Epithelial cell of proximal tubule (primary cell): ENCODE measurements at regions not wholly inside any gene's neighbourhood (a gene's known extent, or its start where the extent isn't known, plus 50 kb on each side); places are given as distances from the start of the nearest gene placed in this dataset.

ENCODE experiments used
- DNase-seq: peaks from one replicate; pipeline ENCODE4 v3.0.0-alpha.2; 2011; ENCODE audit warnings: low read depth
- H3K4me3 ChIP-seq: 2 replicates; pipeline ENCODE4 v1.5.1; 2011; ENCODE audit warnings: low read depth, mild to moderate bottlenecking, low read length
- TF ChIP-seq, protein P1 (sequence below): conservative IDR thresholded peaks from 2 replicates; pipeline ENCODE4 v1.5.1; 2012; ENCODE audit warnings: low read depth, mild to moderate bottlenecking, low read length

- H3K4me3 ChIP-seq, result no peak overlapping the region
- TF ChIP-seq, protein P1, sequence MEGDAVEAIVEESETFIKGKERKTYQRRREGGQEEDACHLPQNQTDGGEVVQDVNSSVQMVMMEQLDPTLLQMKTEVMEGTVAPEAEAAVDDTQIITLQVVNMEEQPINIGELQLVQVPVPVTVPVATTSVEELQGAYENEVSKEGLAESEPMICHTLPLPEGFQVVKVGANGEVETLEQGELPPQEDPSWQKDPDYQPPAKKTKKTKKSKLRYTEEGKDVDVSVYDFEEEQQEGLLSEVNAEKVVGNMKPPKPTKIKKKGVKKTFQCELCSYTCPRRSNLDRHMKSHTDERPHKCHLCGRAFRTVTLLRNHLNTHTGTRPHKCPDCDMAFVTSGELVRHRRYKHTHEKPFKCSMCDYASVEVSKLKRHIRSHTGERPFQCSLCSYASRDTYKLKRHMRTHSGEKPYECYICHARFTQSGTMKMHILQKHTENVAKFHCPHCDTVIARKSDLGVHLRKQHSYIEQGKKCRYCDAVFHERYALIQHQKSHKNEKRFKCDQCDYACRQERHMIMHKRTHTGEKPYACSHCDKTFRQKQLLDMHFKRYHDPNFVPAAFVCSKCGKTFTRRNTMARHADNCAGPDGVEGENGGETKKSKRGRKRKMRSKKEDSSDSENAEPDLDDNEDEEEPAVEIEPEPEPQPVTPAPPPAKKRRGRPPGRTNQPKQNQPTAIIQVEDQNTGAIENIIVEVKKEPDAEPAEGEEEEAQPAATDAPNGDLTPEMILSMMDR, result no peak
- no peak for DNase-seq
Observed at GRCh38 chr18:41862921-41863320, 92.1 kb upstream of the PIK3C3 start.

GRCh38 chr18:41860987-41861386 lies 94.0 kb upstream of the PIK3C3 start:
- no peak for DNase-seq
- TF ChIP-seq, protein P1, result no peak
- H3K4me3 ChIP-seq, result no peak overlapping the region

GRCh38 chr18:41858761-41859555 lies 96.1 kb upstream of the PIK3C3 start:
- no peak for DNase-seq
- H3K4me3 ChIP-seq, result no peak overlapping the region
- TF ChIP-seq, protein P1, result no peak

GRCh38 chr18:41853280-41853679 lies 101.8 kb upstream of the PIK3C3 start:
- no peak for DNase-seq
- TF ChIP-seq, protein P1, result no peak

DNA sequence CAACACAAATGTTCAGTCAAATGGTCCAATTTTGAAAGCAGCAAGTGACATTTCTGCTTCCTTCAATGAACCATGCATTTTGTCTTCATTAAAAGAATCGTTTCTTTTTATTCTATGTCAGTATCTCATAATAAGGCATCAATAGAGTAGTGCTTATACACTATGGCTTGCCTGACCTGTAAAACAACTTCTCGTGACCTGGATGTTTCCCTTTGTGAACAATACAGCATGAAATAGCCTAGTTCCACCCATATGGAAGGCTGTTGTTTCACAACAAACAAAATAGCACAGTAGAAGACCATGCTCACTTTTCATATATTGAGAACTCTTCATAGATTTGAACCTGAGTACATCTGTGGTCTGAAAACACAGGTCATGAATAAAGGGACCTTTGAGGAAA lies 104.3 kb upstream of the PIK3C3 start:
- H3K4me3 ChIP-seq, result no peak overlapping the region
- TF ChIP-seq, protein P1, result no peak
- DNase-seq, result no peak

More at GRCh38 chr18:41853280-41853679, 101.8 kb upstream of the PIK3C3 start:
- no peak overlapping the region for H3K4me3 ChIP-seq

DNA sequence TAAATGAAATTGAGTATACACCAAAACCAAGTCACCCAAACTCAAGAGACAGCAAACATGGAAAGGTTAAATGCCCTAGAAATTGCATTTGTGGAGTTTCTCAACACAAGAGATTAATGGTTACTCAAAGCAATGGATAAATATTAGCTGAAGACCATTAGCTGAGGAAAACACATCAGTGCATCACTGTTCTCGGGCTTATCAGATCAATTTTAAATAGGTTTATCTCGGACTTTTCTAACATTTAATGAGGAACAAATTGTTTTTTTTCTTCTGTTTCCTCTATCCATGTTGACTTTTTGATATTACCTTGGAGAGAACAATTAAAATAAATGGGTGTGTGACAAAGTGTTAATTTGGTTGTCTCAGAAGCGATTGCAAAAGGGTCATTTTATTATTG lies 105.4 kb upstream of the PIK3C3 start:
- H3K4me3 ChIP-seq, result no peak overlapping the region
- TF ChIP-seq, protein P1, result no peak
- no peak for DNase-seq

- no peak for DNase-seq
- no peak overlapping the region for H3K4me3 ChIP-seq
- TF ChIP-seq, protein P1, result no peak
Observed at GRCh38 chr18:41845563-41845962, 109.5 kb upstream of the PIK3C3 start.
